Activated CD8-positive, alpha-beta T cell treated with anti-CD3 and anti-CD28 coated beads for 36 hours (primary cell): ENCODE measurements at regions not wholly inside any gene's neighbourhood (a gene's known extent, or its start where the extent isn't known, plus 50 kb on each side); places are given as distances from the start of the nearest gene placed in this dataset.

ENCODE experiments used
- ATAC-seq: fragments of 200-7000 bp; cut with Tn5 transposase; one replicate; pipeline ENCODE4 v1.10.0; 2021; ENCODE audit warnings: mild to moderate bottlenecking, moderate library complexity
- CTCF ChIA-PET: fragments of 350-600 bp; sonication (Branson Sonifier 250); formaldehyde crosslinking; loops from one replicate; lab custom pipeline; 2021; ENCODE audit warnings: antibody characterized with exemption; lab: Charles Lee
- POLR2A ChIA-PET: fragments of 350-600 bp; sonication (Branson Sonifier 250); formaldehyde crosslinking; loops from one replicate; lab custom pipeline; 2021; ENCODE audit warnings: antibody characterized with exemption; lab: Charles Lee
- DNase-seq: peaks from one replicate; pipeline ENCODE4 v3.0.0-alpha.2; 2020
- H3K27ac Mint-ChIP-seq: one replicate; pipeline ENCODE4 v1.8.0; 2021; ENCODE audit warnings: mild to moderate bottlenecking, mixed read lengths
- H3K27me3 Mint-ChIP-seq: one replicate; pipeline ENCODE4 v1.8.0; 2021; ENCODE audit warnings: mixed read lengths
- H3K36me3 Mint-ChIP-seq: one replicate; pipeline ENCODE4 v1.8.0; 2021; ENCODE audit warnings: low read depth, mixed read lengths
- H3K4me1 Mint-ChIP-seq: one replicate; pipeline ENCODE4 v1.8.0; 2021; ENCODE audit warnings: low read depth, mixed read lengths
- H3K4me3 Mint-ChIP-seq: one replicate; pipeline ENCODE4 v1.8.0; 2021; ENCODE audit warnings: mild to moderate bottlenecking, moderate library complexity, mixed read lengths
- H3K9me3 Mint-ChIP-seq: one replicate; pipeline ENCODE4 v1.8.0; 2021; ENCODE audit warnings: mixed read lengths
- CTCF ChIP-seq: fragments of 200-600 bp; IDR thresholded peaks from one replicate; pipeline ENCODE4 v1.8.0; 2022; ENCODE audit warnings: antibody characterized with exemption, mild to moderate bottlenecking
- intact Hi-C: fragments of 100-400 bp; cut with micrococcal nuclease; formaldehyde crosslinking; loops from one replicate; pipeline ENCODE4 v1.10.0; 2022

GRCh38 chr22:27422442-27422841, 379.1 kb downstream of the MN1 start:
- no peak for TF ChIP-seq CTCF
- CTCF ChIA-PET = no interaction called here
- Mint-ChIP-seq H3K4me1 (no peaks in the 10 kb centered on the region), H3K36me3 (no peaks in the 10 kb centered on the region), H3K27ac (no peak overlapping the region), H3K4me3 (no peak overlapping the region), H3K27me3 (peaks cover 10% of the 10 kb centered on the region), H3K9me3 (no peaks in the 10 kb centered on the region)
- intact Hi-C loops = no loop called here
- ATAC-seq (no peak), DNase-seq (no peak)
- POLR2A ChIA-PET = no interaction called here

- CTCF ChIA-PET = no interaction called here
- intact Hi-C loops = no loop called here
- H3K9me3 Mint-ChIP-seq = peaks cover 2% of the 10 kb centered on the region
- H3K27me3 Mint-ChIP-seq = peaks cover 9% of the 10 kb centered on the region
- DNase-seq (no peak), ATAC-seq (no peak)
- no peak overlapping the region for H3K27ac Mint-ChIP-seq
- POLR2A ChIA-PET = no interaction called here
- no peak for TF ChIP-seq CTCF
- H3K36me3 Mint-ChIP-seq = no peaks in the 10 kb centered on the region
- no peaks in the 10 kb centered on the region for H3K4me1 Mint-ChIP-seq
- no peak overlapping the region for H3K4me3 Mint-ChIP-seq
These were observed 377.2 kb downstream of the MN1 start for GRCh38 chr22:27424319-27424718.

GRCh38 chr22:27429476-27429875, 372.1 kb downstream of the MN1 start:
- intact Hi-C loops = no loop called here
- H3K27ac Mint-ChIP-seq = no peak overlapping the region

GRCh38 chr22:27431081-27431480, 370.5 kb downstream of the MN1 start:
- Mint-ChIP-seq H3K27me3 (no peaks in the 10 kb centered on the region), H3K9me3 (peaks cover 2% of the 10 kb centered on the region), H3K36me3 (no peaks in the 10 kb centered on the region), H3K27ac (no peak overlapping the region), H3K4me3 (no peak overlapping the region), H3K4me1 (no peaks in the 10 kb centered on the region)
- TF ChIP-seq CTCF = no peak
- intact Hi-C loops = no loop called here
- POLR2A ChIA-PET = no interaction called here
- no peak for ATAC-seq
- CTCF ChIA-PET = no interaction called here
- no peak for DNase-seq

More at GRCh38 chr22:27429476-27429875, 372.1 kb downstream of the MN1 start:
- H3K4me3 Mint-ChIP-seq = no peak overlapping the region
- no peak for TF ChIP-seq CTCF
- no peaks in the 10 kb centered on the region for H3K4me1 Mint-ChIP-seq
- DNase-seq (no peak), ATAC-seq (no peak)
- H3K27me3 Mint-ChIP-seq = no peaks in the 10 kb centered on the region
- POLR2A ChIA-PET = interaction anchor here (0.6 kb wide), 1 partner anchor 271 kb away, joined by 3 read pairs; no protein-coding TSS in a partner anchor
- H3K9me3 Mint-ChIP-seq = peaks cover 2% of the 10 kb centered on the region
- H3K36me3 Mint-ChIP-seq = no peaks in the 10 kb centered on the region
- CTCF ChIA-PET = no interaction called here

GRCh38 chr22:27431896-27432295, 369.7 kb downstream of the MN1 start:
- no peak for DNase-seq
- Mint-ChIP-seq H3K4me1 (no peaks in the 10 kb centered on the region), H3K27me3 (peaks cover 2% of the 10 kb centered on the region), H3K36me3 (no peaks in the 10 kb centered on the region), H3K27ac (no peak overlapping the region), H3K4me3 (no peak overlapping the region), H3K9me3 (peaks cover 2% of the 10 kb centered on the region)
- TF ChIP-seq CTCF = no peak
- CTCF ChIA-PET = no interaction called here
- ATAC-seq = no peak
- POLR2A ChIA-PET = no interaction called here
- intact Hi-C loops = no loop called here
